AG04449 (cell line): ENCODE measurements at regions not wholly inside any gene's neighbourhood (a gene's known extent, or its start where the extent isn't known, plus 50 kb on each side); places are given as distances from the start of the nearest gene placed in this dataset.

Experiments used
- CTCF ChIA-PET: fragments of 350-600 bp; formaldehyde crosslinking; extraction: SDS; loops from one replicate; lab custom pipeline; 2021; ENCODE audit warnings: antibody characterized with exemption; lab: Yijun Ruan, JAX
- POLR2A ChIA-PET: fragments of 400-600, 350-600 bp; formaldehyde crosslinking; extraction: SDS; loops from one replicate; lab custom pipeline; 2020; ENCODE audit warnings: antibody characterized with exemption, inconsistent platforms; lab: Yijun Ruan, JAX
- DNase-seq: peaks from one replicate; pipeline ENCODE4 v3.0.0-alpha.2; 2010; ENCODE audit warnings: low read depth, low spot score
- H3K4me3 ChIP-seq: 2 replicates; pipeline ENCODE4 v1.5.1; 2011; ENCODE audit warnings: low read depth, mild to moderate bottlenecking, control low read depth, low read length
- TF ChIP-seq, protein P1 (sequence below): IDR thresholded peaks from one replicate; pipeline ENCODE4 v1.5.1; 2011; ENCODE audit warnings: mild to moderate bottlenecking, moderate library complexity, low read length, control low read depth, inconsistent platforms; ENCODE audit not compliant: insufficient read depth; ENCODE audit errors: missing control alignments

GRCh38 chr5:29972597-29972996 lies 1220.9 kb upstream of the CDH6 start:
- DNase-seq: no peak
- TF ChIP-seq, protein P1, sequence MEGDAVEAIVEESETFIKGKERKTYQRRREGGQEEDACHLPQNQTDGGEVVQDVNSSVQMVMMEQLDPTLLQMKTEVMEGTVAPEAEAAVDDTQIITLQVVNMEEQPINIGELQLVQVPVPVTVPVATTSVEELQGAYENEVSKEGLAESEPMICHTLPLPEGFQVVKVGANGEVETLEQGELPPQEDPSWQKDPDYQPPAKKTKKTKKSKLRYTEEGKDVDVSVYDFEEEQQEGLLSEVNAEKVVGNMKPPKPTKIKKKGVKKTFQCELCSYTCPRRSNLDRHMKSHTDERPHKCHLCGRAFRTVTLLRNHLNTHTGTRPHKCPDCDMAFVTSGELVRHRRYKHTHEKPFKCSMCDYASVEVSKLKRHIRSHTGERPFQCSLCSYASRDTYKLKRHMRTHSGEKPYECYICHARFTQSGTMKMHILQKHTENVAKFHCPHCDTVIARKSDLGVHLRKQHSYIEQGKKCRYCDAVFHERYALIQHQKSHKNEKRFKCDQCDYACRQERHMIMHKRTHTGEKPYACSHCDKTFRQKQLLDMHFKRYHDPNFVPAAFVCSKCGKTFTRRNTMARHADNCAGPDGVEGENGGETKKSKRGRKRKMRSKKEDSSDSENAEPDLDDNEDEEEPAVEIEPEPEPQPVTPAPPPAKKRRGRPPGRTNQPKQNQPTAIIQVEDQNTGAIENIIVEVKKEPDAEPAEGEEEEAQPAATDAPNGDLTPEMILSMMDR: no peak
- ChIA-PET POLR2A (no interaction called here), CTCF (no interaction called here)
- H3K4me3 ChIP-seq: no peak overlapping the region

GRCh38 chr5:29963956-29964355 lies 1229.5 kb upstream of the CDH6 start:
- ChIA-PET POLR2A (no interaction called here), CTCF (no interaction called here)
- TF ChIP-seq, protein P1: no peak
- no peak overlapping the region for H3K4me3 ChIP-seq
- DNase-seq: no peak

GRCh38 chr5:29960323-29960722 lies 1233.2 kb upstream of the CDH6 start:
- no peak for DNase-seq
- TF ChIP-seq, protein P1: no peak
- no peak overlapping the region for H3K4me3 ChIP-seq
- CTCF ChIA-PET: no interaction called here
- POLR2A ChIA-PET: no interaction called here

DNA sequence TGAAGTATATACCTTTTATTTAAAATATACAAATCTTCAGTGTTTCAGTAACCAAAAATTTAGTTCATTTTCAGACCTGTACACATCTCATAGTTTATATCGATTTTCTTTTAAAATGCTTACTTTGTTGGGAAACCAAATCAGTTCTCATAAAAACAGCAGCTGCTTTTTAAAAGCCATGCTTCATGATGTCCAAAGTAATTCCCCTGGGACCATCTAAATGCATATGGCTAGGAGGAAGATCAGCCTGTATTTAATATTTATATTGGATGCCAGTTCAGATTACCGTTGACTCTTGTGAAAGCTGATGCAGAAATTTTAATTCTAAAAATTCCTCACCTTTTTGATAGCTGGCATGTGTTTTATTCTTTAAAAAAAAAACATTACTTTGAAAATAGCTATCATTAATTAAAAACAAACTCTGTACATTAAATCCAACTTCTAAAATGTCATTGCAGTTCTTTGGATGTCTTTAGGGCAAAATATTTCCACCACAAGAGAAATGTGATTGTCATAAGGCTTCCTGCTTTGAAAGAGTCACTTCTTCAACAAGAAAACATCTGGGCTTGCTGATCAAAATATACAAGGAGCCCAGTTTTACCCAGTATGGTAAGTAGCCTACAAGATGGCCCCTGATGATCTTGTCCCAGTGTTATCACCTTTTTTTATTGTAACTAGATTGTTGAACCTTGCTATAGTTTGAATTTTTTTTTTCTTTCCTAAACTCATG lies 1242.9 kb upstream of the CDH6 start:
- H3K4me3 ChIP-seq: no peak overlapping the region
- no peak for DNase-seq
- POLR2A ChIA-PET: no interaction called here
- TF ChIP-seq, protein P1: no peak
- CTCF ChIA-PET: no interaction called here

DNA sequence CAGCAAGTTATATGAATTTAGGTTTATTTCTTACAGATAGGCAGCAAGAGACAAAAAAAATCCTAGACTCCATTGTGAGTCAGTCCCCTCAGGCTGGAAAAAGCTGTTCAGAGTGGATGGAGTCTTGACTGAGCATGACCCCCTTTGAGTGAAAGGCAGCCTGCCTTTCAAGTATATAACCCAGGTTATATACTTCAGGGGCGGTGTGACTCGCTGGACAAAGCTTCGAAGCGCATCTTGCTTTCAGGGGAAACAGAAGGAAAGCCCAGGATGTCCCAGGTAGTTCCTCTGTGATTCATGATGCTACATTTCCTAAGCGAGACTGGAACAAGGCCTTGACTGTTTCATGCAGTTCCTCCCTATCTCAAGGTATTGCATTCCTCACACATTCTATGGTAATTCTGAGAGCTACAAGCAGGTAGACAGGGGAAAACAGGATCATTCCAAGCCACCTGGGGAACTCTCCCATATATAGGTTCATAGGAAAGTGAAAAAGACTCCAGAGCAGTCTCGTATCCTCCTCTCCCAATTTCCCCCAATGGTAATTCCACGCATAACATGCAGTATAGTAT lies 1244.1 kb upstream of the CDH6 start:
- DNase-seq: no peak
- POLR2A ChIA-PET: no interaction called here
- CTCF ChIA-PET: no interaction called here
- no peak overlapping the region for H3K4me3 ChIP-seq
- TF ChIP-seq, protein P1: no peak

GRCh38 chr5:29944327-29944726 lies 1249.2 kb upstream of the CDH6 start:
- CTCF ChIA-PET: no interaction called here
- TF ChIP-seq, protein P1: no peak
- DNase-seq: no peak
- POLR2A ChIA-PET: no interaction called here
- H3K4me3 ChIP-seq: no peak overlapping the region
